Retinal pigment epithelial cell (primary cell): ENCODE measurements at regions not wholly inside any gene's neighbourhood (a gene's known extent, or its start where the extent isn't known, plus 50 kb on each side); places are given as distances from the start of the nearest gene placed in this dataset.

Source experiments
- DNase-seq: peaks from one replicate; pipeline ENCODE4 v3.0.0-alpha.2; 2010; ENCODE audit warnings: low read depth
- H3K4me3 ChIP-seq: 2 replicates; pipeline ENCODE4 v1.5.1; 2011; ENCODE audit warnings: mild to moderate bottlenecking, low read length, control low read depth, moderate library complexity
- CTCF ChIP-seq: conservative IDR thresholded peaks from 2 replicates; pipeline ENCODE4 v1.5.1; 2011; ENCODE audit warnings: low read depth, low read length, control low read depth, inconsistent platforms

GRCh38 chr12:127428420-127428819, 838.5 kb upstream of the TMEM132C start:
- TF ChIP-seq CTCF = no peak
- no peak for DNase-seq
- no peak overlapping the region for H3K4me3 ChIP-seq

GRCh38 chr12:127429551-127430285, 837.3 kb upstream of the TMEM132C start:
- DNase-seq = peak; percentile 6
- no peak overlapping the region for H3K4me3 ChIP-seq
- no peak for TF ChIP-seq CTCF

GRCh38 chr12:127430401-127430800, 836.6 kb upstream of the TMEM132C start:
- no peak for DNase-seq
- no peak overlapping the region for H3K4me3 ChIP-seq
- no peak for TF ChIP-seq CTCF

- no peak overlapping the region for H3K4me3 ChIP-seq
- no peak for DNase-seq
- TF ChIP-seq CTCF = no peak
These were observed 835.8 kb upstream of the TMEM132C start for GRCh38 chr12:127431177-127431576.

GRCh38 chr12:127431594-127431993, 835.4 kb upstream of the TMEM132C start:
- no peak overlapping the region for H3K4me3 ChIP-seq
- no peak for DNase-seq
- TF ChIP-seq CTCF = no peak

- no peak overlapping the region for H3K4me3 ChIP-seq
- no peak for TF ChIP-seq CTCF
- no peak for DNase-seq
These were observed 831.5 kb upstream of the TMEM132C start for GRCh38 chr12:127435439-127435838.

- no peak for DNase-seq
- no peak for TF ChIP-seq CTCF
- H3K4me3 ChIP-seq = no peak overlapping the region
These were observed 828.3 kb upstream of the TMEM132C start for GRCh38 chr12:127438512-127439244.
